Stimulated activated CD8-positive, alpha-beta memory T cell treated with anti-CD3 and anti-CD28 coated beads, Interleukin-4, amount 100 ng/mL, for 48 hours (primary cell): ENCODE measurements at regions not wholly inside any gene's neighbourhood (a gene's known extent, or its start where the extent isn't known, plus 50 kb on each side); places are given as distances from the start of the nearest gene placed in this dataset.

Source experiments
- DNase-seq: peaks from one replicate; pipeline ENCODE4 v3.0.0-alpha.2; 2020

GRCh38 chr11:70486731-70487130, 88.4 kb downstream of the CTTN start:
- no peak for DNase-seq

DNA sequence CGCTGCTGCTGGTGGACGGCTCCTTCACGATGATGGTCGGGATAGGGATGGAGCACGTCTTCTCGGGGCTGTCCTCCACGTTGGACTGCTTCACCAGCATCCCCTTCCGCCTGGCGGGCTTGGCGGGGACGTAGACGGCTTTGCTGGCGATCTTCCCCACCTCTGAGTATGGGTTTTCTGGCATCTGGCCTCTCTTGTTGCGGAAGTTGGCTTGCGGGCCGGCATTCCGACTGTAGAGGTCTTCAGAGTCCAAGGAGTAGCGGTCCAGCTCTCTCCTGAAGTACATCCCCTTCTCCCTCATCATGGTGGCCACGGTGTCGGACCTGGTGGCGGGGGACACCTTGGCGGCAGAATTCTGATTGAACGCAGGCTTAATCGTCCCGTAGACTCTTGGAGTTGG, 88.8 kb downstream of the CTTN start:
- DNase-seq = no peak

GRCh38 chr11:70487756-70488155, 89.4 kb downstream of the CTTN start:
- DNase-seq = no peak

GRCh38 chr11:70488171-70488703, 89.9 kb downstream of the CTTN start:
- DNase-seq = no peak

DNA sequence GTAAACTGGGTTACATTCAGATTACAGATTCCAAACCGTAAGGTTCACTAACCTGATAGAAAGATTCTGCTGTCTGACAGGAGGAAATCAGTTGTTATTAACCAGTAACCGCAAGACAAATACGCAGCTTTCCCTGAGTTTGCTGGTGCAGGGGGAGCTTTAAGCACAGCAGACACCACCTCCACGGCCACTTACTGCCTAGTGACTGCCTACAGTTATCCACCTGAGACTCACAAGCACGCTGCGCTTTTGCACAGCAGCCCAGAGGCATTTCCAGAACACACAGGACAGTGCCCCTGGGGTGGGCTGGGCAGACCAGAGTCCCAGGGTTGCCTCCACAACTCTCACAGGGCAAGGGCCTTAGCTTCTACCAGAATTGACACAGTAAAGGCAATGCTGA, 90.9 kb downstream of the CTTN start:
- no peak for DNase-seq

DNA sequence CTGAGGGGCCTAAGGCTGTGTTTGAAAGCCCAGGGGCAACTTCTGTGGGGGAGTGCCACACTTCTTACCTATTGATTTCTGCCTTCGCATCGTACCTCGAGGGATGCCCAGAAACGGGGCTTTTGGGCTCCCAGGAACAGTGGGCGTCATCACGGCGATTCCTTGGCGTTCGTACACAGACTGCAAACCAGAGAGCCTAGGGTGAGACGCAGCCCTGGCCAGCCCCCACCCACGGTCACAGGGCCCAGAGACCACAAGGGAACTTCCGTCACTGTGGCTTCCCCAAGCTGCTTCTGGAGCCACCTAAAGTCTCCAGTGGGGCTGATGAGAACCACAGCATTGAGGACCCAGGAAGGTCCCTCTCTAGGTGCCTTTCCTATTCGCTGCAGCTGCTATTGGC, 91.9 kb downstream of the CTTN start:
- peak; percentile 29 for DNase-seq

DNA sequence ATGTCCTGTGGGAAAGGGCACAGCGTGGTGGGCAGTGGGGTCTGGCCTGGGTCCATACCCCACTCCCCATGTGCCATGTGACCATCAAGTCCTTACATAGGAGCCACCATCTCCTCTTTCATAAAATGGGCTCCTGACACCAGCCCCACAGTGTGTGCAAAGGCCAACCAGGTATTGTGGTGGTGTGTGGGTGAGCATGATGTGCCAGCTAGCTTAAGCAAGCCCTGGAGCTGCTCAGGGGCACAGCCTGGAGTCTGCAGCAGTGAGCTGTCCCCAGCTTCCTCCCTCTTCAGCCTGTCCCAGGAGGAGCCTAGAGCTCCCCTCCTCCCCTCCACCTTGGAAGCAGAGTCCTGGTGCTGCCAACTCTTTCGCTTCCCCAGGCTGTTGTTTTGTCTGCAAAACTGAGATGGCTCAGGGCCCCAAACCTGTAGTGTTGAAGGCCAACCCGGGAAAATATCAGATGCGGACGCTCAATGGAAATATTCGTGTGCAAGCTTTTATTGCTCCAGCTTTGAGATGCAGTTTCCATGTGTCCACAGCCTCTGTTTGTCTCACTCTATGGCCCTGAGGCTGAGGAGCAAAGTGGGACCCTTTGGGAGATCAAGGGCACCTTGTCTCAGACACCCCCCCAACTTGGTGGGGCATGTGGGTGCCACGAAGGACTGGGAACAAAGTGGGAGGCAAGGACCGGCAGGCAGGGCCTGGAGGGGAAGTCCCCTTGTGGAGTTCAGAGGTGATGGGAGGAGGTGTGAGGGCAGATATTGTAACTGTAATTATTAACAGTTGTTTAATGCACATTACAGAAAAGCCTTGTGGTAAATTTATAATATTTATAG, 92.6 kb downstream of the CTTN start:
- DNase-seq = no peak

GRCh38 chr11:70491696-70492472, 93.6 kb downstream of the CTTN start:
- DNase-seq = no peak

DNA sequence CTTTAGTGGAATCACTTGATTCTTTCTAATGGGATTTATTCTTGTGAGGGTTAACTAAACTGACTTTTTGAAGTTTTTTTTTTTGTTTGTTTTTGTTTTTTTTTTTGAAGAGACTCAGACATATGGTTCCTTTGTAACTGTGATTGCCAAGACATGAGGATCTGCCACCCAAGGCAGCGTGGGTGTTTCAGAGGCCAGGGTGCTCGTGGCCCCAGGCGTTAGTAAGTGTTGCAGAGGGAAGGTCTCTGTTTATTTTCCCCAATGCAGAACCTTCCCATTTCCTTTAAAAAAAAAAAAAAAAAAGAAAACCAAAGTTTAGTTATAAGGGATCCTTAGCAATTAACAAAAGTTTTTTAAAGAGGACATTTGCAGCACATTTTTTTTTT, 94.8 kb downstream of the CTTN start:
- DNase-seq = no peak

DNA sequence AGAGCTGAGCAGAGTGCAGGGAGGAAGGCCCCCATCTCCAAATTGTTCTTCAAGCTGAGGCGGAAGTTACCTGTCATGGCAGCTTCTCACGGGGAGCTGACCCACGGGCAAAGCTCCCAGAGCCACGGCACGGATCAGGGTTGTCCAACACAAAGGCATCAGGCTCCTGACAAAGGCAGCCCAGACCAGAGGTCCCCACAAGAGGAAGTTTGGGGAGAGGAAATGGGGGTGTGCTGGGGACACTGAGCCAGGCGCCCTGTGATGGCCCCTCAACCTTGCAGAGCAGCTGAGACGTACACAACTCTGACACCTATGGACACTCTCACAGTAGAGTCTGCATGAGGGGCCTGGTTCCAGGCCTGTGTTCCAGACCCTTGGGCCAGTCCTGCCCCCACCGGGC, 95.6 kb downstream of the CTTN start:
- DNase-seq = no peak

DNA sequence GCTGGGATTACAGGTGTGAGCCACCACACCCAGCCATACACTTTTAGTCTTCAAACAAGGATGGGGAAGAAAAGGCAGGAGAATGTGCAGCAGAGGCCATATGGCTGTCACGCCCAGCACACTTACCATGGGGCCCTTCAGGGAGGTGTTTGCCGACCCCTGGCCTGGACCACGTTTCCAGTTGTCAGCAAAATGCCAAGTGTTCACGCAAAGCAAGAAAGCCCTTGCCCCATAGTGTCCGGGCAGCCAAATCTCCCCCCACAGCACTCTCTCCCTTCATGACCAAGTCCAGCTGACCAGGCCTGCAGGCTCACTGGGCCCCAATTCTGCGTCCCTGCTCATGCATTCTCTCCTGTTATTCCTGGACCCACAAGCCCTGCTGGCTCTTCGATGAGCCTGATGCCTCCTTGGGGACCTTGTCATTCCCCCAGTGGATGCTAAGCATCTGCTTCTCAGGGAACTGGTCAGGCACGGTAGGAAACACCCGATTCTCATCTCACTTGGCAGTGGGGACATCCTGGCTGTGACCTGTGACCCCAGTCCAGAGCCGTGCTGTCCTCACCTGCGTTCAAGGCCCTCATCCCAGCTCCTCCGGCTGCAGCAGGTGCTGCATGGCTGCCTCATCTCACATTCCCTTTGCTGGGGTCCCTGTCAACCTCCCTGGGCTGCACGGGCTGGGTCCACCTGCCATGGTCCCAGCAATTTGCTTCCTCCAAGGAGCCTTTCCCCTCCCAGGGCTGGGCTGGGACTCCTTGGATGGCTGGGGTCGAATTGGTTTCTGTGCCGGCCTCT, 96.4 kb downstream of the CTTN start:
- no peak for DNase-seq

- DNase-seq = no peak
Measured at GRCh38 chr11:70495351-70496310, 97.3 kb downstream of the CTTN start.

- no peak for DNase-seq
Measured at GRCh38 chr11:70496591-70497535, 98.5 kb downstream of the CTTN start.

DNA sequence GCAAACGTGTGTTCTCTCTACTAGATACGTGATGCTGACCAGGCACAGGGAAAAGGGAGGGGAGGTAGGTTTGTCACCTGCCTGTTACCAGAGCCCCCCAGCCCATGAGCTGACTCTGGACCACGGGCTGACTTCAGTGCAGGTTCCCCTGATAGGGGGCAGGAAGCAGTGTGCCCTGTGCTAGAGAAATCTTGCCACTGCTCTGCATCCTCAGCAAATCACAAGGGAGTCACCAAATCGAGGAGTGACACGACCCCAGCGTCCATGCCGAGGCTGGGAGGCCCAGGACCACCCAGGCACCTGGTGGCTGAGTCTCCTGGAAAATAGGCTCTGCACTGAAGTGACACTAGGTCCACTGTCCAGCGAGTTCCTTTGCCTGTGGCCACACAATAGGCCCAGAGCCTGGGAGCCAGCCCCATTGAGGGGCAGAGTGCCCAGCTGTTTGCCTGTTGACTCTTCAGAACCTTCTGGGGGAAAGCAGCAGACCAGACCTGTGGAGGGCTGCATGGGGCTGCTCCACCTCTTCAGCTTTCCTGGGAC, 99.3 kb downstream of the CTTN start:
- no peak for DNase-seq

GRCh38 chr11:70498171-70498571, 99.8 kb downstream of the CTTN start:
- DNase-seq = no peak

DNA sequence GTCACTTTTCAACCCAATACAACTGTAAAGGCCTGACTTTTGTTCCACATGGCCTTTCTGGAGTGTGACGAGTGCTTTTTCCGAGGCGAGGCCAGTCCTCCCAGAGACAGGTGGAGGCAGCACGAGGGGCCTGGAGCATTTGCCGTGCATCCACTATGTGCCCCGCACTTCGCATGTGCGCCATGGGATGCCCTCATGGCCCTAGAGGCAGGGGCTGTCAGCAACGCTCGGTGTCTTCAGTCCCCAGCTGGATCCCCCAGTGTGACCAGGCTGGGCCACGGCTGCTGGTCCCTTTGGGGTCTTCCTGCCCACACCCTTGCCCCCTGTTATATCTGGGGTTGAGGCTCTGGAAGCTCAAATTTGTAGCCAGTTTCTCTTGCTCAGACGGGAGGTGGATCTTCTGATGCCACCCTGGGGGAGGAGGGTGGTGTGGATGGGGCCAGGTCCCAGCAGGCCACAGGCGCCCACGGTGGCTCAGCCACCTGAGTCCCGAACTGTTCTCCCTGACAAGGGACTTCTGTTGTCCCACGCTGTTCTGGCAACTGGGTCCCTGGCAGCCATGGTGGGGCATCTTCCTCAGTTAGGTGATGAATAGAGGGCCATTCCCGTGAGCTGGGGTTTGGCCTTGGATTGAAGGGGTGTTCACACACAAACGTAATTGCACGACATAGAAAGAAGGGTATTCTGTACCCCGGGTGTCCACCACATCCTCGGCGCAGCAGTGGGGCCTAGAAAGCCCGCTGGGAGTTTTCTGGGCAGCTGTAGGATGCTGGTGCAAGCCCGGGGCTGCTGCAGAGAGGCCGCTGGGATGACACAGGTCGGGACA, 100.9 kb downstream of the CTTN start:
- DNase-seq = no peak

GRCh38 chr11:70500076-70500847, 101.9 kb downstream of the CTTN start:
- no peak for DNase-seq

- no peak for DNase-seq
Measured at GRCh38 chr11:70501051-70501901, 102.9 kb downstream of the CTTN start.
